CD14-positive monocyte (primary cell): ENCODE measurements at regions not wholly inside any gene's neighbourhood (a gene's known extent, or its start where the extent isn't known, plus 50 kb on each side); places are given as distances from the start of the nearest gene placed in this dataset.

ENCODE experiments used
- DNase-seq, 3 donors: peaks; one replicate each; pipeline ENCODE4 v3.0.0-alpha.2; 2011 to 2022
- H2AFZ ChIP-seq: 2 replicates; pipeline ENCODE4 v1.6.0; 2012; ENCODE audit warnings: mild to moderate bottlenecking, low read depth, low read length, inconsistent platforms; ENCODE audit not compliant: insufficient read depth, poor library complexity, severe bottlenecking
- H3K27ac ChIP-seq, 2 donors: 1 replicate in 1 of 2; 2 replicates in 1 of 2; pipeline ENCODE4 v1.5.1; 2012 to 2013; ENCODE audit warnings: low read length in 2 of 2, control low read depth in 1 of 2, inconsistent platforms in 1 of 2, low read depth in 1 of 2, mild to moderate bottlenecking in 1 of 2
- H3K27me3 ChIP-seq, 2 donors: one replicate each; pipeline versions ENCODE4 v1.6.0 to v1.6.1; 2011 to 2013; ENCODE audit warnings: low read length in 2 of 2; ENCODE audit not compliant: control insufficient read depth in 2 of 2, insufficient read depth in 2 of 2
- H3K36me3 ChIP-seq, 2 donors: replicated peaks in 1 of 2; 1 replicate in 1 of 2; 2 replicates in 1 of 2; pipeline versions ENCODE4 v1.5.1 to v1.6.1; 2012 to 2013; ENCODE audit warnings: low read length in 2 of 2, control low read depth in 1 of 2, inconsistent platforms in 1 of 2, mild to moderate bottlenecking in 1 of 2; ENCODE audit not compliant: insufficient read depth in 2 of 2, control insufficient read depth in 1 of 2
- H3K4me1 ChIP-seq, 2 donors: 1 replicate in 1 of 2; 2 replicates in 1 of 2; pipeline versions ENCODE4 v1.5.1 to v1.6.1; 2012 to 2013; ENCODE audit warnings: low read length in 2 of 2, control low read depth in 1 of 2, inconsistent platforms in 1 of 2, mild to moderate bottlenecking in 1 of 2, moderate library complexity in 1 of 2; ENCODE audit not compliant: insufficient read depth in 2 of 2, control insufficient read depth in 1 of 2
- H3K4me2 ChIP-seq: replicated peaks from 2 replicates; pipeline ENCODE3; 2012; ENCODE audit warnings: low read length, moderate library complexity, mild to moderate bottlenecking; ENCODE audit not compliant: poor library complexity, severe bottlenecking; ENCODE audit errors: extremely low read depth
- H3K4me3 ChIP-seq, 3 experiments: fragments of 200-600 bp in 1 of 3; sonication (generic) in 1 of 3; replicated peaks in 1 of 3; 1 replicate in 2 of 3; 2 replicates in 1 of 3; pipeline ENCODE4 v1.5.1; 2011 to 2013; ENCODE audit warnings: low read length in 3 of 3, mild to moderate bottlenecking in 3 of 3, control low read depth in 2 of 3, low read depth in 2 of 3, inconsistent platforms in 1 of 3, moderate library complexity in 1 of 3
- H3K79me2 ChIP-seq: 2 replicates; pipeline ENCODE4 v1.6.0; 2012; ENCODE audit warnings: mild to moderate bottlenecking, control low read depth, inconsistent platforms, low read length, moderate library complexity; ENCODE audit not compliant: insufficient read depth
- H3K9ac ChIP-seq: 2 replicates; pipeline ENCODE4 v1.6.0; 2017; ENCODE audit warnings: low read length, mild to moderate bottlenecking; ENCODE audit not compliant: insufficient read depth, poor library complexity, severe bottlenecking
- H3K9me3 ChIP-seq, 2 donors: replicated peaks in 1 of 2; 1 replicate in 1 of 2; 2 replicates in 1 of 2; pipeline versions ENCODE4 v1.5.1 to v1.6.1; 2012 to 2013; ENCODE audit warnings: low read length in 2 of 2, control low read depth in 1 of 2; ENCODE audit not compliant: control insufficient read depth in 1 of 2, insufficient read depth in 1 of 2
- H4K20me1 ChIP-seq: 2 replicates; pipeline ENCODE4 v1.6.0; 2012; ENCODE audit warnings: mild to moderate bottlenecking, low read length, control low read depth, moderate library complexity; ENCODE audit not compliant: insufficient read depth
- H3K27ac Mint-ChIP-seq, 7 donors: one replicate each; pipeline ENCODE4 v1.8.0; 2020; ENCODE audit warnings: mild to moderate bottlenecking in 7 of 7, mixed read lengths in 7 of 7, moderate library complexity in 6 of 7, inconsistent platforms in 2 of 7
- H3K27me3 Mint-ChIP-seq, 3 donors: one replicate each; pipeline ENCODE4 v1.8.0; 2021 to 2022; ENCODE audit warnings: low read depth in 3 of 3, mild to moderate bottlenecking in 3 of 3, mixed read lengths in 3 of 3, moderate library complexity in 3 of 3, inconsistent platforms in 1 of 3
- H3K36me3 Mint-ChIP-seq, 2 donors: one replicate each; pipeline ENCODE4 v1.8.0; 2020; ENCODE audit warnings: mixed read lengths in 2 of 2, inconsistent platforms in 1 of 2, mild to moderate bottlenecking in 1 of 2
- H3K4me1 Mint-ChIP-seq: one replicate; pipeline ENCODE4 v1.8.0; 2020; ENCODE audit warnings: mild to moderate bottlenecking, mixed read lengths
- H3K4me3 Mint-ChIP-seq, 2 donors: one replicate each; pipeline ENCODE4 v1.8.0; 2020; ENCODE audit warnings: mild to moderate bottlenecking in 2 of 2, mixed read lengths in 2 of 2, moderate library complexity in 1 of 2
- H3K9me3 Mint-ChIP-seq, 7 donors: one replicate each; pipeline ENCODE4 v1.8.0; 2020 to 2022; ENCODE audit warnings: mixed read lengths in 7 of 7, mild to moderate bottlenecking in 6 of 7, moderate library complexity in 6 of 7, inconsistent platforms in 2 of 7
- WGBS: methylation state at CpG from one replicate; pipeline ENCODE4 v1.1.5; 2013; ENCODE audit warnings: missing lambda C conversion rate; ENCODE audit not compliant: insufficient coverage; 5-methylcytosine and 5-hydroxymethylcytosine counted together
- intact Hi-C, 2 donors: fragments of 100-400 bp; cut with micrococcal nuclease; formaldehyde crosslinking; loops; one replicate each; pipeline versions ENCODE4 v1.15.0 to v1.15.1; 2023
- TF ChIP-seq, protein P1 (sequence below): fragments of 200-600 bp; IDR thresholded peaks from one replicate; pipeline ENCODE4 v1.8.0; 2022; ENCODE audit warnings: antibody characterized with exemption, mild to moderate bottlenecking

DNA sequence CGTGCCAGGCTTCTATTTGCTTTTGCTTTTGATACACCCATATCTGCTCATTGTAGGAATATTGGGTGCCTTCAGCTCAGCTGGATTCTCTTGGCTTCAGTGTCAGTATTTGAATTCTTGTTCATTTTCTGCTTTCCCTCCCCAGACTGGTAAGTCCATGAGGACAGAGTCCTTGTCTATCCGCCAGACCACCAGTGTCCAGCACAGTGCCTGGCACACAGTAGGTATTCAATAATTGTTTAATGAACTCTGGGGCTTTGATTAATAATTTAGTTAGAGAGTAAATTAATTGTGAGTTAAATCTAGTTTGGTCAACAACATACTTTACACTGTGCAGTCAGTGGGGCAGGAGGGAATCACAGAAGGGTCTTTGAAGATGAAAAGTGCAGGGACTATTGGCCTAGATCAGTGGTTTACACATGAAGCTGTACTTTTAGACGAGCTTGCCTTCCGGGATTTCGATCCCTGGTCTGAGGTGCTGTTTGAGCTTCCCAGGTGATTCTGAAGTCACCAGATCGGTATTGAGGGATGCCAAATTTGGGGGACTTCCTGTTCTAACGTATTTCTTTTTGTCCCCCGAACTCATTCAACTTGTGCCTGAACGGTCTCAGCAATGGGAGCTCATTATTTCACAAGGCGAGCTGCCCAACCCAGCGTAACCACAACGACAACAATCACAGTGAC is 119.1 kb upstream of the JUN start:
- Histone ChIP-seq H3K79me2 (no peaks in the 10 kb centered on the region), H3K36me3 (no peaks in the 10 kb centered on the region), H3K9me3 (no peaks in the 10 kb centered on the region), H3K27me3 (no peaks in the 10 kb centered on the region), H3K4me3 (peak overlapping the region; percentile 33 to 76 (median 39)), H2AFZ (peak overlapping the region; percentile 84), H3K27ac (peak overlapping the region; percentile 91 to 92), H4K20me1 (no peaks in the 10 kb centered on the region), H3K4me1 (peaks cover 42 to 56% of the 10 kb centered on the region in 2 donors), H3K4me2 (peak overlapping the region; percentile 77), H3K9ac (peak overlapping the region; percentile 87)
- WGBS, result 21% methylated on average over 7 of the region's 12 CpGs
- TF ChIP-seq, protein P1, sequence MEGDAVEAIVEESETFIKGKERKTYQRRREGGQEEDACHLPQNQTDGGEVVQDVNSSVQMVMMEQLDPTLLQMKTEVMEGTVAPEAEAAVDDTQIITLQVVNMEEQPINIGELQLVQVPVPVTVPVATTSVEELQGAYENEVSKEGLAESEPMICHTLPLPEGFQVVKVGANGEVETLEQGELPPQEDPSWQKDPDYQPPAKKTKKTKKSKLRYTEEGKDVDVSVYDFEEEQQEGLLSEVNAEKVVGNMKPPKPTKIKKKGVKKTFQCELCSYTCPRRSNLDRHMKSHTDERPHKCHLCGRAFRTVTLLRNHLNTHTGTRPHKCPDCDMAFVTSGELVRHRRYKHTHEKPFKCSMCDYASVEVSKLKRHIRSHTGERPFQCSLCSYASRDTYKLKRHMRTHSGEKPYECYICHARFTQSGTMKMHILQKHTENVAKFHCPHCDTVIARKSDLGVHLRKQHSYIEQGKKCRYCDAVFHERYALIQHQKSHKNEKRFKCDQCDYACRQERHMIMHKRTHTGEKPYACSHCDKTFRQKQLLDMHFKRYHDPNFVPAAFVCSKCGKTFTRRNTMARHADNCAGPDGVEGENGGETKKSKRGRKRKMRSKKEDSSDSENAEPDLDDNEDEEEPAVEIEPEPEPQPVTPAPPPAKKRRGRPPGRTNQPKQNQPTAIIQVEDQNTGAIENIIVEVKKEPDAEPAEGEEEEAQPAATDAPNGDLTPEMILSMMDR, result no peak
- H3K4me1 Mint-ChIP-seq, result peaks cover 49% of the 10 kb centered on the region
- H3K27ac Mint-ChIP-seq, result peak overlapping the region; percentile 90 to 97 (median 95)
- H3K4me3 Mint-ChIP-seq, result peak overlapping the region; percentile 77 to 80
- peaks cover 0 to 2% (median 0%) of the 10 kb centered on the region in 7 donors for H3K9me3 Mint-ChIP-seq
- no peak for DNase-seq
- intact Hi-C loops, result loop anchor here (10.0 kb wide), 2 partner anchors 88 to 792 kb away; no protein-coding TSS in a partner anchor
- H3K27me3 Mint-ChIP-seq, result peaks cover 0 to 6% (median 4%) of the 10 kb centered on the region in 3 donors
- H3K36me3 Mint-ChIP-seq, result no peaks in the 10 kb centered on the region

DNA sequence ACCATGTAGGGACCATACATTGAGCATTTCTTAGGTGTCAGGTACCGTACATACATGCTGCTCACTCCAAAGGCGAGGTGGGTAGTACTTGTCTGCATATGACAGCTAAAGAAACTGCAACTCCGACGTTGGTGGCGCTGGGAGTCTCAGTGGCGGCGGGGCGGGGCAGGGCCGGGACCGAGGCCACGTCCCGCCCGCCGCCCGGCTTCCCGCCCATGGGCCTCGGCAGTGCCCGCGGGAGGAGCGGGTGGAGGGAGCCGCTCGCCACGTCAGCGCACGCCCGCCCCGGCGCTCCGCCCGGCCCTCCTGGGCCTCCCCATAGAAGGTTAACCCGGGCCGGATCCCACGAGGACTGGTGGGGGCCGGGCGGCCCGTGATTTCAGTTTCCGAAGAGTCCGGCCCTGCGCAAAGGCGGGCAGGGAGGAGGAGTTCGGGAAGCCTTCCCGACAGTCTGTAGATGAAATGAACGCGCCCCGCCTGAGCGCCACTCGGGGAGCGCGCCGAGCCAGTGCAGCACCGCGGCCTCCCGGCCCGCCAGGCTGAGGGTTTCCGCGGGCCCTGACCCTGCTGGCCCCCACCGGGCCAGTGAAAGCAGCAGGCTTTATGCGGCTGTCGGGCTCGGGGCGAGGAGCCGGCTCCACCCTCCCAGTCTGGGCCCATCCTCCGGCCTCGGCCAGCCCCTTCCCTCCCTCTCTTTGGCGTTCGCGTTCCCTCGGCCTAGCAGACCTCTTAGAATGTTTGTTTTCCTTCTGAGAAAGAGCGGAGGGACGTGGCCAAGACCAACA is 119.9 kb upstream of the JUN start:
- H3K9me3 Mint-ChIP-seq, result peaks cover 0 to 2% (median 0%) of the 10 kb centered on the region in 7 donors
- H3K36me3 Mint-ChIP-seq, result no peaks in the 10 kb centered on the region
- DNase-seq, result peak; percentile 74 to 82 (median 76)
- intact Hi-C loops, result loop anchor here (10.0 kb wide), 2 partner anchors 89 to 791 kb away; no protein-coding TSS in a partner anchor
- under 1% methylated on average over 58 of the region's 70 CpGs for WGBS
- peak overlapping the region; percentile 80 to 88 for H3K4me3 Mint-ChIP-seq
- Histone ChIP-seq H3K4me1 (peaks cover 34 to 49% of the 10 kb centered on the region in 2 donors), H3K27me3 (no peaks in the 10 kb centered on the region), H4K20me1 (no peaks in the 10 kb centered on the region), H3K36me3 (no peaks in the 10 kb centered on the region), H3K4me2 (peak overlapping the region; percentile 77), H3K9me3 (no peaks in the 10 kb centered on the region), H3K9ac (peak overlapping the region; percentile 87), H3K4me3 (peak overlapping the region; percentile 33 to 76 (median 48)), H3K79me2 (no peaks in the 10 kb centered on the region), H2AFZ (peak overlapping the region; percentile 84), H3K27ac (peak overlapping the region; percentile 91 to 92)
- H3K27me3 Mint-ChIP-seq, result peaks cover 0 to 6% (median 4%) of the 10 kb centered on the region in 3 donors
- H3K4me1 Mint-ChIP-seq, result peaks cover 46% of the 10 kb centered on the region
- TF ChIP-seq, protein P1, result no peak
- H3K27ac Mint-ChIP-seq, result peak overlapping the region; percentile 92 to 97 (median 97)
